NCI-H774 (cell line): ENCODE measurements at regions not wholly inside any gene's neighbourhood (a gene's known extent, or its start where the extent isn't known, plus 50 kb on each side); places are given as distances from the start of the nearest gene placed in this dataset.

Source experiments
- DNase-seq: peaks from one replicate; lab custom pipeline; 2025; lab: John Stamatoyannopoulos, UW

GRCh38 chr22:34902335-34902734, 163.6 kb upstream of the ISX start:
- DNase-seq, result no peak

- DNase-seq, result no peak
Observed at GRCh38 chr22:34903416-34903815, 162.5 kb upstream of the ISX start.

- DNase-seq, result no peak
Observed at GRCh38 chr22:34904486-34904885, 161.5 kb upstream of the ISX start.

- no peak for DNase-seq
Observed at GRCh38 chr22:34913826-34914225, 152.1 kb upstream of the ISX start.

- DNase-seq, result no peak
Observed at GRCh38 chr22:34914846-34915245, 151.1 kb upstream of the ISX start.

- no peak for DNase-seq
Observed at GRCh38 chr22:34917239-34917638, 148.7 kb upstream of the ISX start.

GRCh38 chr22:34931026-34931425, 134.9 kb upstream of the ISX start:
- DNase-seq, result no peak

GRCh38 chr22:34934261-34934660, 131.7 kb upstream of the ISX start:
- DNase-seq, result no peak

GRCh38 chr22:34943830-34944229, 122.1 kb upstream of the ISX start:
- no peak for DNase-seq

- DNase-seq, result no peak
Observed at GRCh38 chr22:34946339-34946985, 119.5 kb upstream of the ISX start.

GRCh38 chr22:34950489-34950888, 115.5 kb upstream of the ISX start:
- DNase-seq, result no peak

GRCh38 chr22:34951212-34951611, 114.7 kb upstream of the ISX start:
- no peak for DNase-seq

GRCh38 chr22:34960005-34960404, 106.0 kb upstream of the ISX start:
- no peak for DNase-seq

GRCh38 chr22:34966980-34967565, 98.9 kb upstream of the ISX start:
- DNase-seq, result no peak

GRCh38 chr22:34969001-34969790, 96.8 kb upstream of the ISX start:
- DNase-seq, result no peak

GRCh38 chr22:34971456-34971855, 94.5 kb upstream of the ISX start:
- DNase-seq, result no peak

- no peak for DNase-seq
Observed at GRCh38 chr22:34972191-34972897, 93.6 kb upstream of the ISX start.

GRCh38 chr22:34973016-34973415, 92.9 kb upstream of the ISX start:
- DNase-seq, result no peak

- DNase-seq, result no peak
Observed at GRCh38 chr22:34973926-34974325, 92.0 kb upstream of the ISX start.

- no peak for DNase-seq
Observed at GRCh38 chr22:34975721-34976120, 90.2 kb upstream of the ISX start.

- no peak for DNase-seq
Observed at GRCh38 chr22:34976474-34976873, 89.5 kb upstream of the ISX start.

- no peak for DNase-seq
Observed at GRCh38 chr22:34976886-34977285, 89.1 kb upstream of the ISX start.

- no peak for DNase-seq
Observed at GRCh38 chr22:34986523-34986922, 79.4 kb upstream of the ISX start.
